GM21381 (cell line): ENCODE measurements at regions not wholly inside any gene's neighbourhood (a gene's known extent, or its start where the extent isn't known, plus 50 kb on each side); places are given as distances from the start of the nearest gene placed in this dataset.
"Not testable (repeated sequence)": the region's sequence is repeated elsewhere in the genome, so short reads cannot be mapped to it uniquely, and the experiment has no call there.

ENCODE experiments used
- ATAC-seq: cut with Tn5 transposase; IDR thresholded peaks from one replicate; pipeline ENCODE4 v1.9.1; 2021; ENCODE audit warnings: mild to moderate bottlenecking, moderate library complexity; ENCODE audit not compliant: unreplicated experiment

- no peak for ATAC-seq
Observed at GRCh38 chr6:139973669-139974344, 599.4 kb upstream of the CITED2 start.

GRCh38 chr6:139972116-139972515, 597.7 kb upstream of the CITED2 start:
- ATAC-seq: no peak

- no peak for ATAC-seq
Observed at GRCh38 chr6:139970591-139970991, 596.1 kb upstream of the CITED2 start.

GRCh38 chr6:139967497-139967896, 593.0 kb upstream of the CITED2 start:
- no peak for ATAC-seq

DNA sequence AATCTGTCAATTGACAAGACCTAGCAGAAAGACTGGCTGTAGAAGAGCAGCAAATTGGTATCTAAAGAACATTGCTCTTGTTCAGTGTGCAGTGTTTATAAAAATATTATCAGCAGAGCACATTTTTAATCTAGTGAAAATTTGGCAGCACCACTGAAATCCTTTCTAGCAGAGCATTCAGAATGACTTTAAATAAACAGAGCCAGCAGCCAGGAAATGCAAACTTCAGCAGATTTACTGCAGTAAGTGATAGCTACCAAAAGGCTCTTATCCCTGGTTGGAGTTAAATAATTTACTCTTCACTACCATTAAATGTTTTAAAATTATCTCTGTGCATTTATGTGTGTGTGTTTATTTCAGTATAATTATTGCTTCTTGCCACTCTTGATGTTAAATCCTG, 590.9 kb upstream of the CITED2 start:
- no peak for ATAC-seq

DNA sequence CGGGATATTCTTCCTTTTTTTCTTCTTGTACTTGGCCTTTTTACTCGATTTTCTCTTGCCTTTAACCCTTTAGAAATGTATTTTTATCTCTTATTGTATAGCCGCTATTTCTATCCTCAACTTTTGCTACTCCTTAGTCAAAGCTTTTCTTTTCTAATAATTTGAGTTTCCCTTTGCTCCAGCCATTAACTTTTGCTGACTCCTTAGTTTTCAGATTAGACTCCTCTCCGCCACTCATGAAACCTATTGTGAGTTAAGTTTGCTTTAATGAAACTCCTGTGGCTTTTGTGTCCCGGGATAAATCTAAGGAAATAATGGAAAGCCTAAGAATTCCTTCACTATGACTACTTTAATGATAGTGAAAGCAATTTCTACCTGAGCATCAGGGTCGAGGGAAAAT, 590.3 kb upstream of the CITED2 start:
- no peak for ATAC-seq

GRCh38 chr6:139962654-139963347, 588.4 kb upstream of the CITED2 start:
- no peak for ATAC-seq

- ATAC-seq: no peak
Observed at GRCh38 chr6:139961190-139961589, 586.7 kb upstream of the CITED2 start.

GRCh38 chr6:139960671-139961070, 586.2 kb upstream of the CITED2 start:
- no peak for ATAC-seq

DNA sequence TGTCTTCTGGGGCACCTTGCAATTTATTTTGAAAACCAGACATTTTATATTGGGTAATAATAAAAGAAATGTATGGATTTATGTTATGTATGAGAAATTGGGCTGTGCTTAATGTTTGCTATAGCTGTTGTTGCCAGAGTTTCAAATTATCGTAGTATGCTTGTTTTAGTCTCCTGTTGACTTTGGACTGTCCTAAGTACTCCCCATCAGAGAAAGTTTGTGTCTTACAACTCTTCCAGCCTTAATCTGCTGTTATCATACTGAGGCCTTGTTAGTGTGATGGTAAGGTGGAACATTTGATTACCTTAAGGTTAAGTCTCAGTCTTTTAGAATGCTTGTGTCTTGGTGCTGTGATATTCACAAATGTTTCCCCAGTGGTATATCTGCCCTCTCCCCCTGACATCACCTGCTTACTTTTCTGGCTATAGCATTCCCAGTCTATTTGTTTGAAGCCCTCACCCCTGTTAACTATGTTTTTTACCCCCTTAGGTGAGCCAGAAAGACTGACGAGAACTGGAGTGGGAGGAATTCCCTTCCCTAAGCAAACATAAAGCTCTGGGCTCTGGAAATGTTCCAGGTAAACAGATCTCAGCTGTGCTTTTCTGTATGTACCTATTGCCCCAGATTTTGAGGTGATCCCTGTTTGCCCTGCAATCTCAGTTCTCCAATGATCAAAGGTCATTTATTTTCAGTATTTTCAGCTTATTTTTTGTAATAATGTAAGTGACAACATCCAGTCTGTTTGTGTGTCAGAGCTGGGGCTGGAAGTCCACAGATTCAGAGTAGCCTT, 581.1 kb upstream of the CITED2 start:
- ATAC-seq: no peak

- ATAC-seq: no peak
Observed at GRCh38 chr6:139954463-139955071, 580.1 kb upstream of the CITED2 start.

- not testable (repeated sequence) for ATAC-seq
Observed at GRCh38 chr6:139953780-139954179, 579.3 kb upstream of the CITED2 start.

DNA sequence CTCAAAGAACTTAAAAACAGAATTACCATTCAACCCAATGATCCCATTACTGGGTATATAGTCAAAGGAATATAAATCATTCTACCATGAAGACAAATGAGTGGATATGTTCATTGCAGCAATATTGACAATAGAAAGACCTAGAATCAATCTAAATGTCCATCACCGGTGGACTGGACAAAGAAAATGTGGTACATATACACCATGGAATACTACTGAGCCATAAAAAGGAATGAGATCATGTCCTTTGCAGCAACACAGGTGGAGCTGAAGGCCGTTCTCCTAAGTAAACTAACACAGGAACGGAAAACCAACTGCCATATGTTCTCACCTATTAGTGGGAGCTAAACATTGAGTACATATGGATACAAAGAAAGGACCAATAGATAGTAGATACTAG, 576.7 kb upstream of the CITED2 start:
- no peak for ATAC-seq

DNA sequence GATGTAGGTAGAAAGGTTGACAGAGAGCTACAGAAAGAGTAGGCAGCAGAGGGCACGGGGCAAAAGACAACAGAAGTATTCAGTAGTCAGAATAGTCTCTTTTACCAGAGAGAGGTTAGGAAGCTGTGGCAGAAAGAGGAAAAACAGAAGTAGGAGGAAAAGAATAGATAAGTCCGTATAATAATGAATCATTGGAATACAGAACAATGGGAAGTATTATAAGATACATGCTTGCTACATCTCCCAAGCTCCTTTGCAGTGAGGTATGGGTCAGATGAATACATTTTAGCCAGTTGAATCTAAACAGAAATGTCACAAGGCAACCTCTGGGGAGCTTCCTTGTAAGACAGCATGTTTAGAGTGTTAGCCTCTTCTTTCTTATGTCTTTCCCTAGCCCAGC, 570.5 kb upstream of the CITED2 start:
- no peak for ATAC-seq

GRCh38 chr6:139944131-139944530, 569.7 kb upstream of the CITED2 start:
- no peak for ATAC-seq

DNA sequence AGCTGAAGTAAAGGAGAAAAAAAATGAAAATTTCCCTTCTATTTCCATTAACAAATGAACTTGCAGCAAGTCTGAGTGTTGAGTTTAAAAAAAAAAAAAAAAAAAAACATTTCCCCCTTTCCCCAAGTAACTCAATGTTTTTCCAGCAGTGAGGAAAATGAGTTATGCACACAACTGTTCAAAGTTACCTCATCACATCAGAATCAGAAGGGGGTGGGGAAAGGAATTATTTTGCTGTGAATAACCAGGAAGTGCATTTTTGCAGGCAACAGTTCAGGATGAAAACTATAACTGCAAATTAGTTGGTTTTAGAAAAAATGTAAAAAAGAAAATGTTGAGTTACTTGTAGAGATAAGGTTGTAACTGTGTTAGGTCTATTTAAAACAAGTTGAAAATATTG, 568.9 kb upstream of the CITED2 start:
- ATAC-seq: no peak

- ATAC-seq: no peak
Observed at GRCh38 chr6:139942331-139942730, 567.9 kb upstream of the CITED2 start.

- ATAC-seq: no peak
Observed at GRCh38 chr6:139941826-139942225, 567.4 kb upstream of the CITED2 start.

DNA sequence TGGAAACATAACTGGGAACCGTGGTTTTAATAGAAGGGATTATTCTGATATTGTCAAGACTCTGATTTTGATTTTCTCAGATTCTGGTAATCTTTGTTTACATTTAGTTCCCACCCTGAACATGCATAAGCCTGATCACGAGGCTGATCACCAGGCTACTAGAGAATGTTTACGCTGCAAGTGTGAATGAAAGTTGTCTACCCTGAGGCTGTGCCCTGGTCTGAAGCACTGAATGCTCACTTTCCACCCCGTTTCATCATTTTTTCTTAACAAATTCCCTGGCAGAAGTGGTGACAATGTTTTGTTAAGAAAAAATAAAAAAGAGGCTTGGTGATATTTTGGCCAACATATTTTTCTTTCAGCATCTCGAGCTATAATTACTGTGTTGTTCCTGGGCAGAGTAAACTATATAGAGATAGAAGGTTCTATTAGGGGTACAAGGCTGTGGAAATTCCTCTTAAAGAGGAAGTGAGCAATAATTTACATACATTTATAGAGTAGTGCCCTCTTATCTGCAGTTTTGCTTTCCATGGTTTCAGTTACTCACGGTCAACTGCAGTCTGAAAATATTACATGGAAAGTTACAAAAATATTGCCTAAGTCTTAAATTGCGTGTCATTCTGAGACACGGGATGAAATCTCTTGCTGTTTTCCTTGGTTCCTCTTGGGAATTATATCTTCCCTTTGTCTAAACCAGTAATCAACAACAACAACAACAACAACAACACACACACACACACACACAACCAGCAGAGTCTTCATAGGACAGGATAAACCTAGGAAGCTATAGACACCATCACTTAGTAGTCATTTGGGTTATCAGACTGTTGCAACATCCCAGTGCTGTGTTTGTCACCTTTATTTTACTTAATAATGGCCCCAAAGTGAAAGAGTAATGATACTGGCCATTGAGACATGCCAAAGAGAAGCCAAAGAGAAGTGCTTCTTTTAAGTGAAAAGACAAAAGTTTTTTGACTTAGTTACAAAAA, 566.6 kb upstream of the CITED2 start:
- peak; percentile 93 for ATAC-seq
